GM12891 (cell line): ENCODE measurements at regions not wholly inside any gene's neighbourhood (a gene's known extent, or its start where the extent isn't known, plus 50 kb on each side); places are given as distances from the start of the nearest gene placed in this dataset.

Experiments
- POLR2A ChIP-seq: IDR thresholded peaks from 2 replicates; pipeline ENCODE4 v1.6.1; 2011; ENCODE audit warnings: low read depth, low read length, control low read depth
- POLR2AphosphoS5 ChIP-seq: IDR thresholded peaks from 2 replicates; pipeline ENCODE4 v1.6.1; 2011; ENCODE audit warnings: low read depth, low read length, control low read depth
- POU2F2 ChIP-seq: IDR thresholded peaks from 2 replicates; pipeline ENCODE4 v1.6.1; 2011; ENCODE audit warnings: low read depth, mild to moderate bottlenecking, control low read depth, low read length, moderate library complexity
- TAF1 ChIP-seq: IDR thresholded peaks from 2 replicates; pipeline ENCODE4 v1.6.1; 2011; ENCODE audit warnings: low read depth, low read length, control low read depth

- TF ChIP-seq POLR2AphosphoS5 (no peak), POU2F2 (no peak), TAF1 (no peak), POLR2A (no peak)
These were observed 356.0 kb upstream of the CADM1 start for GRCh38 chr11:115860246-115860645.
